ENCODE measurements at regions not wholly inside any gene's neighbourhood (a gene's known extent, or its start where the extent isn't known, plus 50 kb on each side); places are given as distances from the start of the nearest gene placed in this dataset.

DNA sequence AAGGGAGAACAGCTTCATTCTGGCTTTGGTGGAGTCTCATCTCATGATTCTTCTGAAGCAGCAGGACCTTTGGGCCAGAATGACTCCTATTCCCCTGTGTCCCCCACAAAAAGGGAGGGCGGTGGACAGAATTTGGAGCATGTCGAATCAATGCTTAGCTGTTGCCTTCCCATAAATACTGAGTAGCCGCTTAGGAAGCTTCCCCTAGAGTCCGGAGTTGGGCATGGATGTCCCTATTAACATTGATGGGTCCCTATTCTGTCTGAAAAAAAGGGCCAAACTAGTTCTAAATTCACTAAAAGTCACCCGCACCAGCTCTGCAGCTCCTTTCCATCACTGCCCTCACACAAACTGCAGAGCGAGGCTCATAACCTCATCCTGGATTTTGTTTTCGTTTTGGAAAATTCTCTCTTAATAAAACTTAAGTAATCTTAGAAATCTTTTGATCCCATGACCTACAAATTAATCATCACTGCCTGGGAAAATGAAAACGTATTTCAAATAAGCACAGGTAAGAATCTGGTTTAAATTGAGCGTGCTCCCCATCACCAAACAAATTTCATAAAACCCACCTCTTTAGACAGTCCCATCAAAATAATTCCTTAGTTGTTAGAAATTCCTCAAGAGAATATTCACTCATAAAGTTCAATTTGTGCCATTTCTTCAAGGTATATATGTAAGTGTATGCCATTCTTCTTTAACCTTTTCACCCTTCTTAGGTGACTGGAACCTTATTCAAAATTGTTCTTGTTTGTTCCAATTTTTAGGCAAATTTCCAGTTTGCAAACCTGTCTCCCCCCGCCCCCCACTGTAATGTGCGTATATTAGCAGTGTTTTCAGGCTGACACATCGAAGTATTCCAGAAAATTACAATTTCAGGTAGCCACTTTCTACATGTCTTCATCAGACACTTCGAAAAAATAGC is 53.3 kb upstream of the NKAP start:
- H3K4me2 ChIP-seq (ENCODE audit: insufficient read depth in 1 of 2, low read depth in 2 of 2, low read length in 2 of 2): no peak overlapping the region
- TF ChIP-seq SUZ12 (IDR thresholded peaks at IDR 0.05; ENCODE audit: low read length): peak; percentile 41
- no peak for TF ChIP-seq CTBP2 (IDR thresholded peaks at IDR 0.05; ENCODE audit: borderline replicate concordance, insufficient read depth, insufficient read length, low read length)
- TF ChIP-seq ASH2L (IDR thresholded peaks at IDR 0.05; ENCODE audit: low read length): no peak
- peak; percentile 64 for TF ChIP-seq RNF2 (IDR thresholded peaks at IDR 0.05; ENCODE audit: borderline replicate concordance, low read depth, low read length, missing control alignments, poor library complexity, severe bottlenecking)
- peak; percentile 22 for TF ChIP-seq EZH2 (IDR thresholded peaks at IDR 0.05; ENCODE audit: low read depth, low read length, severe bottlenecking)
- peaks cover 0 to 8% (median 2%) of the 10 kb centered on the region in 4 experiments; a peak in 4 of 7 replicates for H3K4me1 ChIP-seq (replicated peaks in 1 of 4; ENCODE audit: control insufficient read depth in 3 of 4, insufficient read depth in 4 of 4, low read length in 3 of 4)
- no peak overlapping the region for H2AFZ ChIP-seq (ENCODE audit: low read length)
- H4K20me1 ChIP-seq (replicated peaks in 1 of 2; ENCODE audit: control insufficient read depth in 1 of 2, insufficient read depth in 2 of 2, low read length in 2 of 2): peaks cover 0 to 1% of the 10 kb centered on the region in 2 experiments
- no peak overlapping the region for H2AK5ac ChIP-seq (ENCODE audit: low read depth, low read length)
- no peaks in the 10 kb centered on the region for H3K79me2 ChIP-seq (ENCODE audit: control insufficient read depth in 1 of 2, insufficient read depth in 2 of 2, low read length in 2 of 2)
- no peaks in the 10 kb centered on the region for H3K9me3 ChIP-seq (ENCODE audit: insufficient read depth in 2 of 2, low read depth in 1 of 2, low read length in 1 of 2)
- DNase-seq (ENCODE audit: low read depth in 1 of 2, low spot score in 2 of 2) (no peak), FAIRE-seq (no peak)
- H4K8ac ChIP-seq (ENCODE audit: extremely low read depth, insufficient read depth, low read length): no peak overlapping the region
- no peak overlapping the region for H2BK120ac ChIP-seq (replicated peaks; ENCODE audit: low read depth, low read length)
- no peak overlapping the region for H3K56ac ChIP-seq (replicated peaks; ENCODE audit: insufficient read length, low read depth, low read length)
- peaks cover 70 to 99% (median 92%) of the 10 kb centered on the region in 4 experiments for H3K27me3 ChIP-seq (replicated peaks in 1 of 4; ENCODE audit: control insufficient read depth in 3 of 4, extremely low read depth in 1 of 4, insufficient read depth in 3 of 4, low read length in 3 of 4)
- no peak overlapping the region for H3K27ac ChIP-seq (ENCODE audit: low read depth, low read length)
- no peak overlapping the region for H2BK20ac ChIP-seq (ENCODE audit: low read length)
- ChIA-PET POLR2A (ENCODE audit: partially characterized antibody) (no interaction called here), CTCF (ENCODE audit: partially characterized antibody) (no interaction called here)
- H3K14ac ChIP-seq (ENCODE audit: insufficient read length): no peak overlapping the region
- WGBS, 2 experiments (ENCODE audit: extremely low coverage in 1 of 2, insufficient coverage in 1 of 2, insufficient read length in 1 of 2, insufficient replicate concordance in 2 of 2, low coverage in 1 of 2, low lambda C conversion rate in 2 of 2, missing lambda C conversion rate in 1 of 2): 26% methylated on average over 13 of the region's 13 CpGs; no CpG with 5 or more reads in 1 of the 2 experiments
- no peak overlapping the region for H3K4ac ChIP-seq (replicated peaks; ENCODE audit: insufficient read length, low read depth, low read length)
- no peak overlapping the region for H3K4me3 ChIP-seq (ENCODE audit: extremely low read depth in 1 of 4, insufficient read depth in 2 of 4, low read depth in 3 of 4, low read length in 4 of 4)
- no peak overlapping the region for H4K91ac ChIP-seq (replicated peaks; ENCODE audit: insufficient read length, low read length)
- no peak overlapping the region for H2BK15ac ChIP-seq (ENCODE audit: low read length)
- H3K18ac ChIP-seq (ENCODE audit: extremely low read depth, low read length): no peak overlapping the region
- no peak overlapping the region for H3K23ac ChIP-seq (ENCODE audit: insufficient read length)
- H2BK5ac ChIP-seq (ENCODE audit: low read depth, low read length): no peak overlapping the region
- H3K23me2 ChIP-seq (ENCODE audit: low read depth, low read length): peaks cover 5% of the 10 kb centered on the region; the same call in 1 of the 2 replicates
- H3K79me1 ChIP-seq (ENCODE audit: low read depth, low read length): no peaks in the 10 kb centered on the region
- H3K36me3 ChIP-seq (ENCODE audit: control insufficient read depth in 2 of 4, insufficient read depth in 4 of 4, low read length in 3 of 4): no peaks in the 10 kb centered on the region; a peak in 1 of 8 replicates
- H2BK12ac ChIP-seq (ENCODE audit: low read depth, low read length): no peak overlapping the region
- no peak overlapping the region for H3K9ac ChIP-seq (replicated peaks in 1 of 4; ENCODE audit: extremely low read depth in 1 of 4, low read depth in 3 of 4, low read length in 3 of 4)
- no peak overlapping the region for H4K5ac ChIP-seq (ENCODE audit: insufficient read length, low read depth, low read length)

Measured in H1 (cell line).